ENCODE measurements at regions not wholly inside any gene's neighbourhood (a gene's known extent, or its start where the extent isn't known, plus 50 kb on each side); places are given as distances from the start of the nearest gene placed in this dataset.

- no peaks in the 10 kb centered on the region for H3K4me1 ChIP-seq
- intact Hi-C loops (cut with DNase I; ENCODE audit: low total_unique reads) = no loop called here
- WGBS, 2 donors (ENCODE audit: low coverage in 1 of 2) = 84% methylated on average over 1 of the region's 1 CpG; no CpG with 5 or more reads in 1 of the 2 donors
- H3K27ac ChIP-seq = no peak overlapping the region
- no peaks in the 10 kb centered on the region for H3K9me3 ChIP-seq
- H3K27me3 ChIP-seq = no peaks in the 10 kb centered on the region
- DNase-seq = no peak
- TF ChIP-seq CTCF (IDR thresholded peaks at IDR 0.05) = no peak
- TF ChIP-seq POLR2A (IDR thresholded peaks at IDR 0.05) = no peak
- no peak for TF ChIP-seq EP300 (IDR thresholded peaks at IDR 0.05; ENCODE audit: low read depth)
- TF ChIP-seq POLR2AphosphoS5 (IDR thresholded peaks at IDR 0.05) = no peak
- H3K36me3 ChIP-seq = no peaks in the 10 kb centered on the region
- no peak overlapping the region for H3K4me3 ChIP-seq
- in situ Hi-C loops (cut with MboI; ENCODE audit: low pct_ligation_motif_present in 1 of 4, low pct_unique_long_range_greater_than_20kb in 1 of 4, low sequenced_read_pairs in 3 of 4) = no loop called here
Observed at GRCh38 chr21:27580276-27580675, 613.4 kb upstream of the ADAMTS5 start.

GRCh38 chr21:27578741-27579265 lies 611.9 kb upstream of the ADAMTS5 start:
- H3K4me3 ChIP-seq = no peak overlapping the region
- H3K36me3 ChIP-seq = no peaks in the 10 kb centered on the region
- TF ChIP-seq POLR2A (IDR thresholded peaks at IDR 0.05) (no peak), POLR2AphosphoS5 (IDR thresholded peaks at IDR 0.05) (no peak), CTCF (IDR thresholded peaks at IDR 0.05) (no peak), EP300 (IDR thresholded peaks at IDR 0.05; ENCODE audit: low read depth) (no peak)
- H3K27me3 ChIP-seq = no peaks in the 10 kb centered on the region
- H3K9me3 ChIP-seq = no peaks in the 10 kb centered on the region
- intact Hi-C loops (cut with DNase I; ENCODE audit: low total_unique reads) = no loop called here
- no peak for DNase-seq
- no peak overlapping the region for H3K27ac ChIP-seq
- 92 to 95% methylated on average over 5 to 6 of the region's 6 CpGs for WGBS, 2 donors (ENCODE audit: low coverage in 1 of 2)
- H3K4me1 ChIP-seq = no peaks in the 10 kb centered on the region
- in situ Hi-C loops (cut with MboI; ENCODE audit: low pct_ligation_motif_present in 1 of 4, low pct_unique_long_range_greater_than_20kb in 1 of 4, low sequenced_read_pairs in 3 of 4) = no loop called here

- no peak for DNase-seq
- TF ChIP-seq EP300 (IDR thresholded peaks at IDR 0.05; ENCODE audit: low read depth) (no peak), CTCF (IDR thresholded peaks at IDR 0.05) (no peak), POLR2AphosphoS5 (IDR thresholded peaks at IDR 0.05) (no peak), POLR2A (IDR thresholded peaks at IDR 0.05) (no peak)
- intact Hi-C loops (cut with DNase I; ENCODE audit: low total_unique reads) (no loop called here), in situ Hi-C loops (cut with MboI; ENCODE audit: low pct_ligation_motif_present in 1 of 4, low pct_unique_long_range_greater_than_20kb in 1 of 4, low sequenced_read_pairs in 3 of 4) (loop anchor here (25.0 kb wide), 1 partner anchor 710 kb away; no protein-coding TSS in a partner anchor)
- Histone ChIP-seq H3K4me1 (peaks cover 0 to 4% (median 0%) of the 10 kb centered on the region in 4 donors), H3K4me3 (no peak overlapping the region), H3K27me3 (no peaks in the 10 kb centered on the region), H3K9me3 (no peaks in the 10 kb centered on the region), H3K27ac (no peak overlapping the region), H3K36me3 (no peaks in the 10 kb centered on the region)
- WGBS, 2 donors (ENCODE audit: low coverage in 1 of 2) = 73 to 81% methylated on average over 2 of the region's 2 CpGs
Observed at GRCh38 chr21:27572696-27573095, 605.8 kb upstream of the ADAMTS5 start.

- H3K27me3 ChIP-seq = no peaks in the 10 kb centered on the region
- in situ Hi-C loops (cut with MboI; ENCODE audit: low pct_ligation_motif_present in 1 of 4, low pct_unique_long_range_greater_than_20kb in 1 of 4, low sequenced_read_pairs in 3 of 4) = loop anchor here (25.0 kb wide), 1 partner anchor 709 kb away; no protein-coding TSS in a partner anchor
- H3K27ac ChIP-seq = no peak overlapping the region
- H3K4me3 ChIP-seq = no peak overlapping the region
- H3K4me1 ChIP-seq = peaks cover 0 to 4% (median 0%) of the 10 kb centered on the region in 4 donors
- TF ChIP-seq EP300 (IDR thresholded peaks at IDR 0.05; ENCODE audit: low read depth) = no peak
- TF ChIP-seq POLR2AphosphoS5 (IDR thresholded peaks at IDR 0.05) = no peak
- DNase-seq = no peak
- H3K9me3 ChIP-seq = no peaks in the 10 kb centered on the region
- intact Hi-C loops (cut with DNase I; ENCODE audit: low total_unique reads) = no loop called here
- no peaks in the 10 kb centered on the region for H3K36me3 ChIP-seq
Observed at GRCh38 chr21:27571706-27572105, 604.8 kb upstream of the ADAMTS5 start.

Measured in transverse colon (tissue), 4 donors.